Motor neuron (in vitro differentiated cells): ENCODE measurements at regions not wholly inside any gene's neighbourhood (a gene's known extent, or its start where the extent isn't known, plus 50 kb on each side); places are given as distances from the start of the nearest gene placed in this dataset.

ENCODE experiments used
- ATAC-seq, 8 experiments: fragments of 200-7000 bp; cut with Tn5 transposase; replicated peaks in 6 of 8; 2 replicates each; pipeline ENCODE4 v1.8.0; 2021; ENCODE audit warnings: mild to moderate bottlenecking in 8 of 8, moderate library complexity in 8 of 8
- H3K27ac ChIP-seq, 2 donors: fragments of 250-450 bp; sonication (Bioruptor Pico); 2 replicates each; pipeline ENCODE4 v1.9.0; 2021; ENCODE audit warnings: antibody characterized with exemption in 2 of 2, mild to moderate bottlenecking in 2 of 2, moderate library complexity in 1 of 2
- H3K4me1 ChIP-seq, 2 donors: fragments of 250-450 bp; sonication (Bioruptor Pico); replicated peaks in 1 of 2; 2 replicates each; pipeline ENCODE4 v1.6.1; 2021; ENCODE audit warnings: antibody characterized with exemption in 2 of 2, mild to moderate bottlenecking in 2 of 2, moderate library complexity in 1 of 2
- H3K4me3 ChIP-seq, 5 donors: fragments of 250-450 bp; sonication (Bioruptor Pico); 2 replicates each; pipeline ENCODE4 v1.9.0; 2021; ENCODE audit warnings: antibody characterized with exemption in 5 of 5, mild to moderate bottlenecking in 5 of 5, moderate library complexity in 4 of 5
- WGBS, 10 experiments: fragments of 450-650 bp; shearing (Covaris generic); methylation state at CpG; one replicate each; pipeline ENCODE4 v1.0.0; 2022; 5-methylcytosine and 5-hydroxymethylcytosine counted together
- in situ Hi-C, 9 experiments: fragments of 400-800 bp; cut with MboI; loops; one replicate each; pipeline ENCODE4 v1.15.0; 2021; ENCODE audit warnings: low sequenced_read_pairs in 9 of 9, low pct_unique_long_range_greater_than_20kb in 2 of 9; ENCODE audit not compliant: unreplicated experiment in 9 of 9

GRCh38 chr6:133610971-133611370 is 277.9 kb upstream of the TCF21 start:
- H3K27ac ChIP-seq = no peak overlapping the region
- ATAC-seq = no peak
- H3K4me3 ChIP-seq = no peak overlapping the region
- in situ Hi-C loops = no loop called here
- H3K4me1 ChIP-seq = peaks cover 0 to 2% of the 10 kb centered on the region in 2 donors
- 66 to 100% (median 83%) methylated on average over 1 to 3 of the region's 3 CpGs; no CpG with 5 or more reads in 1 of the 10 experiments for WGBS, 10 experiments

GRCh38 chr6:133612459-133612858 is 276.5 kb upstream of the TCF21 start:
- in situ Hi-C loops = no loop called here
- H3K27ac ChIP-seq = no peak overlapping the region
- H3K4me1 ChIP-seq = peaks cover 0 to 2% of the 10 kb centered on the region in 2 donors
- no peak for ATAC-seq
- no peak overlapping the region for H3K4me3 ChIP-seq

DNA sequence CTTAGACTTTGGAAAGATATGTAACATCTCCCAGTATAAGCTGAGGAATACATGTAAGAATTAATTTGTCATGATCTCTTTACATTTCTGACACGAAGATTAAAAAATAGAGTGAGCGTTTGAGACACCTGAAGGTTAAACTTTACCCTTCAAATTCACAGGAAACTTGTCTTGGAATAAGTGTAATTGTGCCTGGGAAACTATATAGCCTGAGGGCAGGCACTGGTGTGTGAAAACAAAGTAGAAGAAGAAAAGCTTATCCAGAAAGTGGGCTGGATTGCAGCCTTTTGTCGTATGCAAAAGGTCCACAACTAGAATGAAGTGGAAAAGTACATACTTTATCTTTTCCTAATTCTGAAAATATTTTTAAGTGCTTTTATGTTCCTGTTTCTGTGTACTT is 275.7 kb upstream of the TCF21 start:
- 50 to 93% (median 87%) methylated on average over 1 to 3 of the region's 3 CpGs; no CpG with 5 or more reads in 1 of the 10 experiments for WGBS, 10 experiments
- H3K4me1 ChIP-seq = peaks cover 0 to 2% of the 10 kb centered on the region in 2 donors
- no peak overlapping the region for H3K4me3 ChIP-seq
- no peak for ATAC-seq
- in situ Hi-C loops = no loop called here
- no peak overlapping the region for H3K27ac ChIP-seq

DNA sequence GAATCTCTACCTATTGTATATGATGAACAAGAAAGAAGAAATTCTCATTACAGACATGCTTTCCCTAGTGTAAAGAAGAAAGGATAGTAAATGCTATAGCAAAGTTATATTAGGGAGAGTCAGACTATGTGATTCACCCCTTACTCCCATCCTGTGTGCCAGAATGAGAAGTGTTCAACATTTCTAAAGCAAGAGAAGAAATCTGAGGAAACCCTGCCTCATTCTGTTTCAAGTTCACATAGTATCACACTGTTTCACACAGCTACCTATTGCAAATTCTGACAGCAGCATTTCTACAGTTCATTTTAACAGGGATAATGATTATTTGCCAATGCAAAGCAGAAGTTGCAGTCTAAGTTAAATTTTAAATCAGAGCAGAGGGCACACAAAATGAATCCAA is 267.2 kb upstream of the TCF21 start:
- in situ Hi-C loops = no loop called here
- Histone ChIP-seq H3K4me3 (no peak overlapping the region), H3K4me1 (no peaks in the 10 kb centered on the region), H3K27ac (no peak overlapping the region)
- ATAC-seq = no peak

DNA sequence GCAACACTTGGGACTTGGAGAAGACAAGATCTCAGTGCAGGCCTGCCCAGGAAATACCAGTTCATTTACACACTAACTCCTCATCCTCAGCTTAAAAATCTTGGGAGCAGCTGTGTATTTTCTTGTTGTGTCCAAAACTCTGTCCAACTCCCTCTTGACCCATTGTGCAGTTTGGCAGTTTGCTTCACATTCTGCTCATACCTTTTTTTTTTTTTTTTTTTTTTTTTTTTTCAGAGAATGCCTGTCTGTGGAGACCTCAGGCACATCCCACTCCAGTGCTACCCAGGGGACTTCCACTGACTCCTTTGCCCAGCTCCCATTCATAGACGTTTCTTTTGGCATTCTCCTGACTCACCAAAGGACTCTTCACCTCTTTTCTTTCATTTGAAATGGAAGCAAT is 265.8 kb upstream of the TCF21 start:
- in situ Hi-C loops = no loop called here
- Histone ChIP-seq H3K4me1 (no peaks in the 10 kb centered on the region), H3K27ac (no peak overlapping the region), H3K4me3 (no peak overlapping the region)
- 0 to 50% (median 14%) methylated on average over 1 of the region's 1 CpG; no CpG with 5 or more reads in 3 of the 10 experiments for WGBS, 10 experiments
- no peak for ATAC-seq

- Histone ChIP-seq H3K4me1 (no peaks in the 10 kb centered on the region), H3K27ac (no peak overlapping the region), H3K4me3 (no peak overlapping the region)
- 0 to 88% (median 66%) methylated on average over 1 to 2 of the region's 2 CpGs for WGBS, 10 experiments
- in situ Hi-C loops = no loop called here
- no peak for ATAC-seq
These were observed 265.3 kb upstream of the TCF21 start for GRCh38 chr6:133623621-133624020.

DNA sequence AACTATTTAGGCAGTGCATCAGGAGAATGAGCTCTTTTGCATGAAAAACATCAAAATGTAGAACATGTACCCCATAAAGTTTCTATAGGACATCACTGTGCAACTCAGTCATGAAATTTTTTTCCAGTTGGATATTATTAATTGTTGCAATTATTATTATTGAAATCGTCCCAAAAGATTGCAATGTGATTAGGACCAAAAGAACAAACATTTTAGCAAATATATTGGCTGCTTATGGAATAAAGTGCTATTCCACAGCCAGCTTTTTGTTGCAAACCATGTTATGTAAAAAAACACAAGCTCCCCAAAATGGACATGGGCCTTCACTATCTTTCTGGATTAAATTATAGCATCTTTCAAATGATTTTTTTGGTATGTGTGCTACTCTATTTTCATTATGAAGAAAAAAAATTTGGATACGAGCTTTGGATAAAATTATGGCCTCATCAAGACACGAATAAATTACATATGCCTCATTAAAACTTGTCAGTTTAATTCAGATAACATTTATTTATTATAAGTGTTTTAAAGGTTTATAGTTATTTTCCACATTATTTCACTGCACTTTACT is 262.7 kb upstream of the TCF21 start:
- ATAC-seq = no peak

DNA sequence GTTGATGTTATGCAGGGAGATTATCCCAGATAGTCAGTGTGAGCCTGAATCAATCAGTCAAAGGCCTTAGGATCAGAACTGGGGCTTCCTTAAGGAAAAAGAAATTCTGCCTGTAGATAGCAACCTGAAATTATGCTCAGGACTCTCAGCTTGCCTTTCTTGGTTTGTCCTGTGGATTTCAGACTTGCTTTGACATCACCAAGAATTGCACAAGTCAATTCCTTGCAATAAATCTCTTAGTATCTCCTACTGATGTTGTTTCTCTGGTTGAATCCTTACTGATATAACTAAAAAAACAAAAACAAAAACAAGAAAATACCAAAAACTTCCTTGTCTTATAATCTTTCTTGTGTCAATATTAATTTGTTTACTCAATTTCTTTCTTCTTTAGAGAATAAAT is 258.9 kb upstream of the TCF21 start:
- Histone ChIP-seq H3K4me3 (no peak overlapping the region), H3K27ac (no peak overlapping the region), H3K4me1 (no peaks in the 10 kb centered on the region)
- in situ Hi-C loops = no loop called here
- ATAC-seq = no peak

More for the DNA sequence above, 262.7 kb upstream of the TCF21 start:
- Histone ChIP-seq H3K4me1 (no peaks in the 10 kb centered on the region), H3K4me3 (no peak overlapping the region), H3K27ac (no peak overlapping the region)
- in situ Hi-C loops = no loop called here
- 43 to 100% (median 80%) methylated on average over 2 to 3 of the region's 3 CpGs for WGBS, 10 experiments

DNA sequence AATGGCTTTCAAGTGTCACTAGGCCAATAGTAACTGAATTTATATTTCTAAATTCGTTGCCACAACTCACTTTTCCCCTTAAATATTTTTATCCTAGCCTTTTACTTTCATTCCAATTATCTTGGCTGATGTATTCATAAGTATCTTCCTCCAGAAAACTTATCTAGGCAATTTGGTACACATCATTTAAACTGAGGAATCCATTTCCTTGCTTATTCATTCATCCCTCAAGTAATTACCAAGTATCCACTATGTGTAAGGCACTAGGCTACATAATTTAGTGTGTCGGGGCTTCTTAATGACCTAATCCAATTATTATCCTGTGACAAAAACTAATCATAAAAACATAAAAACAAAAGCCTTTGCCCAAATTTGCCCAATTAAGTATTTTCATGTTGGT is 258.3 kb upstream of the TCF21 start:
- Histone ChIP-seq H3K4me3 (no peak overlapping the region), H3K4me1 (no peaks in the 10 kb centered on the region), H3K27ac (no peak overlapping the region)
- 0 to 100% (median 78%) methylated on average over 1 to 2 of the region's 2 CpGs; no CpG with 5 or more reads in 1 of the 10 experiments for WGBS, 10 experiments
- in situ Hi-C loops = no loop called here
- no peak for ATAC-seq

DNA sequence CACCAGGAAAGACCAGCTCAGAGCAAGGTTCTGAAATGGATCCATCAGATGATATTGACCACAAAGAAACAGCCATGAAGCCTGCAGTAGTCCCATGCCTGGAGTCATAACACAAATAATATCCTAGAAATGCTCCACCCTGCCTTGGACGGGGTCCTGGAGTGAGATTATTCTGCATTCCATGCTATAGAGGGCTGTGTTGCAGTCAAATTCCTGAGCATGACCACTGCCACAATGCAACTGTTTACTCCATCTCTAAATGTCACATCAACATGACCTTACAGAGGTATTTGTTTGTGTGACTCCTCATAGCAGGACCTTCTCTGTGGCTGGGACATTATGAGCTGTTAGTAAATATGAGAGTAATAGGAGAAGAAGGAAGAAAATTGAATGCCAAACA is 257.5 kb upstream of the TCF21 start:
- Histone ChIP-seq H3K27ac (no peak overlapping the region), H3K4me3 (no peak overlapping the region), H3K4me1 (no peaks in the 10 kb centered on the region)
- no peak for ATAC-seq
- in situ Hi-C loops = no loop called here
- WGBS, 10 experiments = 11 to 63% (median 17%) methylated on average over 1 of the region's 1 CpG; no CpG with 5 or more reads in 5 of the 10 experiments

DNA sequence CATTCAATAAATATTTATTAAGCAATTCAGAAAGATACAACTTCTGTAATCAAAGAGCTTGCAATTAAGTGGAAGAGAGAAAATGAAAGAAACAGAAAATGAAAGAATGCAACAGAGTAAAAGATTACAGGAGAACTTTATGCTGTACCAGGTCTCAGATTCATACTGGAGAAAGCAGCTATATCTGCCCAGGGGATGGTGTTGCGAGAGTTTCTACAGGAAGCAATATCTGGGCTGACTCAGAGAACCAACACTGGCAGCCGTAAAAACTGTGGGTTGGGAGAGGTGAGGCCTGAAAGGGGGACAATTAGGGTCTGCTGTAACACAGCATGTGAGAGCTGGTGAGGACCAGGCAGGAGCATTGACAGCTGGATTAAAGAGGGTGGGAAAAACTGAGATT is 256.7 kb upstream of the TCF21 start:
- WGBS, 10 experiments = 22 to 90% (median 71%) methylated on average over 1 to 2 of the region's 2 CpGs; no CpG with 5 or more reads in 1 of the 10 experiments
- in situ Hi-C loops = no loop called here
- no peak for ATAC-seq

GRCh38 chr6:133632906-133633305 is 256.0 kb upstream of the TCF21 start:
- H3K27ac ChIP-seq = no peak overlapping the region
- ATAC-seq = no peak
- H3K4me3 ChIP-seq = no peak overlapping the region
- 58 to 93% (median 81%) methylated on average over 1 to 2 of the region's 2 CpGs; no CpG with 5 or more reads in 4 of the 10 experiments for WGBS, 10 experiments
- in situ Hi-C loops = no loop called here
- H3K4me1 ChIP-seq = no peaks in the 10 kb centered on the region

More for the DNA sequence above, 256.7 kb upstream of the TCF21 start:
- no peak overlapping the region for H3K4me3 ChIP-seq
- H3K4me1 ChIP-seq = no peaks in the 10 kb centered on the region
- H3K27ac ChIP-seq = no peak overlapping the region

DNA sequence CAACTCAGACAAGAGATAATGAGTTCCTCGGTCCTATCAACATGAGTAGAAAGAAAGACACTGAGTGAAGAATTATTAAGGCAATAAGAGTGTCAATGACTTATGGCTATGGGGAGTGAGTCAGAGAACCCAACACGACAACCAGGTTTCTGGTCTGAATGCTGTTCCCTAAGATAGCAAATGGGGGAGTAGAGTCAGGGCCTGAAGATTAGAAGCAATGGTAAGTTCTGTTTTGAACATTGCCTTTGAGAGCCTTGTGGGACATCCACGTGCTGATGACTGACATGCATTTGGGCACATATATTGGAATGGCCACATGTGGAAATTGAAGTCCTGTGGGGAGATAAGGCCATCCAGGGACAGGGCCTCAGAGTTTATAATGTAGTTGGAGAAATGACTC is 254.4 kb upstream of the TCF21 start:
- in situ Hi-C loops = no loop called here
- WGBS, 10 experiments = 0 to 100% (median 82%) methylated on average over 1 to 3 of the region's 3 CpGs; no CpG with 5 or more reads in 2 of the 10 experiments
- no peaks in the 10 kb centered on the region for H3K4me1 ChIP-seq
- H3K4me3 ChIP-seq = no peak overlapping the region
- no peak overlapping the region for H3K27ac ChIP-seq
- no peak for ATAC-seq

GRCh38 chr6:133635447-133635846 is 253.5 kb upstream of the TCF21 start:
- no peak for ATAC-seq
- H3K4me3 ChIP-seq = no peak overlapping the region
- in situ Hi-C loops = no loop called here
- H3K4me1 ChIP-seq = no peaks in the 10 kb centered on the region
- 19 to 100% (median 75%) methylated on average over 1 to 2 of the region's 2 CpGs; no CpG with 5 or more reads in 1 of the 10 experiments for WGBS, 10 experiments
- no peak overlapping the region for H3K27ac ChIP-seq
